B cell (primary cell): ENCODE measurements at regions not wholly inside any gene's neighbourhood (a gene's known extent, or its start where the extent isn't known, plus 50 kb on each side); places are given as distances from the start of the nearest gene placed in this dataset.
"Not testable (repeated sequence)": the region's sequence is repeated elsewhere in the genome, so short reads cannot be mapped to it uniquely, and the experiment has no call there.

Experiments used
- CTCF ChIP-seq: fragments of 200-600 bp; IDR thresholded peaks from one replicate; pipeline ENCODE4 v1.8.0; 2022; ENCODE audit warnings: antibody characterized with exemption, mild to moderate bottlenecking
- EZH2 ChIP-seq: IDR thresholded peaks from 2 replicates; pipeline ENCODE4 v1.6.1; 2012; ENCODE audit warnings: borderline replicate concordance, low read depth, mild to moderate bottlenecking, moderate library complexity, low read length; ENCODE audit not compliant: insufficient read depth, poor library complexity, severe bottlenecking

GRCh38 chr14:19163891-19164290 is 196.7 kb downstream of the POTEM start:
- TF ChIP-seq CTCF, EZH2: not testable (repeated sequence)
